D721Med (cell line): ENCODE measurements at regions not wholly inside any gene's neighbourhood (a gene's known extent, or its start where the extent isn't known, plus 50 kb on each side); places are given as distances from the start of the nearest gene placed in this dataset.

Experiments used
- DNase-seq: peaks from one replicate; pipeline ENCODE4 v3.0.0; 2011; ENCODE audit warnings: low spot score; ENCODE audit not compliant: insufficient read length
- FAIRE-seq: peaks from 2 replicates; lab custom pipeline; 2011; peaks lifted over from hg19 to GRCh38; lab: Jason Lieb, UNC
- CTCF ChIP-seq: IDR thresholded peaks from 2 replicates; pipeline ENCODE4 v1.5.1; 2012; ENCODE audit warnings: mild to moderate bottlenecking, control low read depth; ENCODE audit not compliant: insufficient read depth; ENCODE audit errors: missing control alignments

- TF ChIP-seq CTCF = no peak
- FAIRE-seq (no peak), DNase-seq (no peak)
These were observed 73.3 kb downstream of the MRPL14 start for GRCh38 chr6:44053760-44054556.

- TF ChIP-seq CTCF = no peak
- DNase-seq (no peak), FAIRE-seq (no peak)
These were observed 74.0 kb downstream of the MRPL14 start for GRCh38 chr6:44053106-44053756.

- DNase-seq = no peak
- no peak for TF ChIP-seq CTCF
- no peak for FAIRE-seq
These were observed 74.7 kb downstream of the MRPL14 start for GRCh38 chr6:44052419-44053023.

- no peak for DNase-seq
- no peak for TF ChIP-seq CTCF
- FAIRE-seq = no peak
These were observed 75.7 kb downstream of the MRPL14 start for GRCh38 chr6:44051515-44051914.

- DNase-seq = no peak
- TF ChIP-seq CTCF = no peak
- no peak for FAIRE-seq
These were observed 76.3 kb downstream of the MRPL14 start for GRCh38 chr6:44050872-44051505.

DNA sequence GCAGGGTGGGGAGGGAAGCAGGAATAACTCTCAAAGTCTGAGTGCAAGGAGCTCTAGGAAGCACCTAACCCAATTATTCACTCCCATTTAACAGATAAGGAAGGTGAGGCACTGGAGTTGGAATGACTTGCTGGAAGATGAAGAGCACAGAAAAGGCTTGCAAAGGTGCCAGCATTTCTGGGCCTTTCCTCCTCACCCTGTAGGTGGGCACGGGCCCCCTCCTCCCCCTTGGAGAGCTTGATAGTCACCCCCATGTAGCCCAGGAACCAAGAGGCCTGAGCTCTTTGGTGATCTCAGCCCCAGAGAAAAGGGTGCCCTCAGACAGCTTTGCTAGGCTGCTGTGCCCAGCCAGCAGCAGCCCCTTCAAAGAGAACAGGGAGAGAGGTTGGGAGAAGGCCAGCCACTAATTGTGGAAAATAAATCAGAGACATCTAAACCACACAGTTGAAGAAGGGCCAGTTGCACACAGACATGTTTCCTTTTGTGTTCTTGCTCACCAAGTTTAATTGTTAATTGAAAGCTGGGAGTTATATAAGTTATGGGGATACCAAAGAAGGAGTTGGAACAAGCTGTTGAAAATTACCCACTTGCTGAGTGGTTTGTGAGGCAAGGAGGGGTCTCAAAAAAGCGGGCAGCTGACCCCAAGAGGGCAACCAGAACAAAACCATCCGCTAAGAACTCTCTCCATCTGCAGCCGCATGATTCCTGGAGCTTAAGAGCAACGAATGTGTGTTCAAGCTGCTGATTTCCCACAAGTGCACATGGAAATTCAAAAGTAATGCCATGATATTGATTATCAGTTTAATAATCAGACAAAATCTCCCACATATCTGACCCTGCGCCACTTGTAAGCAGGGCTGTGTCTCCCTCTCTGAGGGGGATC is 77.0 kb downstream of the MRPL14 start:
- DNase-seq (no peak), FAIRE-seq (no peak)
- TF ChIP-seq CTCF = no peak
